CD4-positive, alpha-beta T cell (primary cell): ENCODE measurements at regions not wholly inside any gene's neighbourhood (a gene's known extent, or its start where the extent isn't known, plus 50 kb on each side); places are given as distances from the start of the nearest gene placed in this dataset.

Source experiments
- ATAC-seq: fragments of 200-7000 bp; cut with Tn5 transposase; one replicate; pipeline ENCODE4 v1.10.0; 2022; ENCODE audit warnings: mild to moderate bottlenecking; ENCODE audit not compliant: poor library complexity
- CTCF ChIA-PET: fragments of 350-600 bp; sonication (Branson Sonifier 250); formaldehyde crosslinking; loops from one replicate; lab custom pipeline; 2021; ENCODE audit warnings: antibody characterized with exemption, inconsistent platforms; lab: Charles Lee
- POLR2A ChIA-PET: fragments of 350-600 bp; sonication (Branson Sonifier 250); formaldehyde crosslinking; loops from one replicate; lab custom pipeline; 2021; ENCODE audit warnings: antibody characterized with exemption, inconsistent platforms; lab: Charles Lee
- DNase-seq, 14 experiments: peaks; one replicate each; pipeline ENCODE4 v3.0.0-alpha.2; 2013 to 2020; ENCODE audit warnings: mixed read lengths in 2 of 14
- H3K27ac ChIP-seq, 2 donors: one replicate each; pipeline versions ENCODE4 v1.5.1 to v1.7.0; 2013; ENCODE audit warnings: low read length in 2 of 2, low read depth in 1 of 2, mild to moderate bottlenecking in 1 of 2
- H3K27me3 ChIP-seq, 2 experiments: 1 replicate in 1 of 2; 2 replicates in 1 of 2; pipeline versions ENCODE4 v1.6.1 to v1.7.0; 2013; ENCODE audit warnings: low read length in 2 of 2, control low read depth in 1 of 2, mild to moderate bottlenecking in 1 of 2, moderate library complexity in 1 of 2; ENCODE audit not compliant: insufficient read depth in 2 of 2, control insufficient read depth in 1 of 2
- H3K36me3 ChIP-seq: one replicate; pipeline ENCODE4 v1.6.1; 2013; ENCODE audit warnings: low read length, control low read depth; ENCODE audit not compliant: insufficient read depth
- H3K4me1 ChIP-seq: one replicate; pipeline ENCODE4 v1.6.1; 2013; ENCODE audit warnings: low read length, control low read depth; ENCODE audit not compliant: insufficient read depth
- H3K4me3 ChIP-seq: one replicate; pipeline ENCODE4 v1.5.1; 2013; ENCODE audit warnings: mild to moderate bottlenecking, low read length, moderate library complexity
- H3K9me3 ChIP-seq, 2 experiments: 1 replicate in 1 of 2; 2 replicates in 1 of 2; pipeline versions ENCODE4 v1.6.1 to v1.7.0; 2013; ENCODE audit warnings: low read length in 2 of 2, mild to moderate bottlenecking in 2 of 2, control low read depth in 1 of 2, moderate library complexity in 1 of 2; ENCODE audit not compliant: control insufficient read depth in 1 of 2, insufficient read depth in 1 of 2
- H3K27ac Mint-ChIP-seq: one replicate; pipeline ENCODE4 v1.8.0; 2020; ENCODE audit warnings: mixed read lengths
- H3K27me3 Mint-ChIP-seq: one replicate; pipeline ENCODE4 v1.8.0; 2021; ENCODE audit warnings: mixed read lengths
- H3K36me3 Mint-ChIP-seq: one replicate; pipeline ENCODE4 v1.8.0; 2021; ENCODE audit warnings: low read depth, mixed read lengths
- H3K4me1 Mint-ChIP-seq: one replicate; pipeline ENCODE4 v1.8.0; 2021; ENCODE audit warnings: low read depth, mixed read lengths
- H3K4me3 Mint-ChIP-seq: one replicate; pipeline ENCODE4 v1.8.0; 2020; ENCODE audit warnings: mild to moderate bottlenecking, mixed read lengths
- H3K9me3 Mint-ChIP-seq: one replicate; pipeline ENCODE4 v1.8.0; 2020; ENCODE audit warnings: mixed read lengths
- intact Hi-C, 2 experiments: fragments of 100-400 bp; cut with DNase I in 1 of 2; cut with micrococcal nuclease in 1 of 2; formaldehyde crosslinking; loops; one replicate each; pipeline versions ENCODE4 v1.15.1 to v1.9.0; 2023 to 2025; cut with DNase I, micrococcal nuclease
- TF ChIP-seq, protein P1 (sequence below): fragments of 200-600 bp; IDR thresholded peaks from one replicate; pipeline ENCODE4 v1.8.0; 2022; ENCODE audit warnings: antibody characterized with exemption, mild to moderate bottlenecking

DNA sequence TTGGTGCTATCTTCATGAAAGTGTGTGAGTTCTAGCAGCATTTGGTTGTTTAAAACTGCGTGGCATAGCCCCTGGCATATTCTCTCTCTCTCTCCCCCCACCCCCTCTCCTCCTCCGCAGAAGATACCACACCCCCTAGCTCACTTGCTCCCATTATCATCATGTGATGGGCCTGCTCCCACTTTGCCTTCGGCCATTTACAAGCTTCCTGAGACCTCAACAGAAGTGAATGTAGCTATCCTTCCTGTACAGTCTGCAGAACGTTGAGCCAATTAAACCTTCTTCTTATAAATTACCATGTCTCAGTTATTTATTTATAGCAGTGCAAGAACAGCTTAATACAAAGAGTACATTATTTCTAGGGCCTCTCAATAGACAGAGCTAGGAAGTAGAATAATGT is 1032.5 kb upstream of the CADM2 start:
- CTCF ChIA-PET: no interaction called here
- DNase-seq: no peak
- Histone ChIP-seq H3K4me3 (no peak overlapping the region), H3K9me3 (peaks cover 4 to 24% of the 10 kb centered on the region in 2 experiments), H3K27ac (no peak overlapping the region), H3K36me3 (no peaks in the 10 kb centered on the region), H3K4me1 (no peaks in the 10 kb centered on the region), H3K27me3 (no peaks in the 10 kb centered on the region)
- H3K36me3 Mint-ChIP-seq: no peaks in the 10 kb centered on the region
- ATAC-seq: no peak
- H3K27ac Mint-ChIP-seq: no peak overlapping the region
- H3K4me3 Mint-ChIP-seq: no peak overlapping the region
- no peaks in the 10 kb centered on the region for H3K27me3 Mint-ChIP-seq
- TF ChIP-seq, protein P1, sequence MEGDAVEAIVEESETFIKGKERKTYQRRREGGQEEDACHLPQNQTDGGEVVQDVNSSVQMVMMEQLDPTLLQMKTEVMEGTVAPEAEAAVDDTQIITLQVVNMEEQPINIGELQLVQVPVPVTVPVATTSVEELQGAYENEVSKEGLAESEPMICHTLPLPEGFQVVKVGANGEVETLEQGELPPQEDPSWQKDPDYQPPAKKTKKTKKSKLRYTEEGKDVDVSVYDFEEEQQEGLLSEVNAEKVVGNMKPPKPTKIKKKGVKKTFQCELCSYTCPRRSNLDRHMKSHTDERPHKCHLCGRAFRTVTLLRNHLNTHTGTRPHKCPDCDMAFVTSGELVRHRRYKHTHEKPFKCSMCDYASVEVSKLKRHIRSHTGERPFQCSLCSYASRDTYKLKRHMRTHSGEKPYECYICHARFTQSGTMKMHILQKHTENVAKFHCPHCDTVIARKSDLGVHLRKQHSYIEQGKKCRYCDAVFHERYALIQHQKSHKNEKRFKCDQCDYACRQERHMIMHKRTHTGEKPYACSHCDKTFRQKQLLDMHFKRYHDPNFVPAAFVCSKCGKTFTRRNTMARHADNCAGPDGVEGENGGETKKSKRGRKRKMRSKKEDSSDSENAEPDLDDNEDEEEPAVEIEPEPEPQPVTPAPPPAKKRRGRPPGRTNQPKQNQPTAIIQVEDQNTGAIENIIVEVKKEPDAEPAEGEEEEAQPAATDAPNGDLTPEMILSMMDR: no peak
- no peaks in the 10 kb centered on the region for H3K4me1 Mint-ChIP-seq
- intact Hi-C loops: no loop called here
- peaks cover 13% of the 10 kb centered on the region for H3K9me3 Mint-ChIP-seq
- POLR2A ChIA-PET: no interaction called here

DNA sequence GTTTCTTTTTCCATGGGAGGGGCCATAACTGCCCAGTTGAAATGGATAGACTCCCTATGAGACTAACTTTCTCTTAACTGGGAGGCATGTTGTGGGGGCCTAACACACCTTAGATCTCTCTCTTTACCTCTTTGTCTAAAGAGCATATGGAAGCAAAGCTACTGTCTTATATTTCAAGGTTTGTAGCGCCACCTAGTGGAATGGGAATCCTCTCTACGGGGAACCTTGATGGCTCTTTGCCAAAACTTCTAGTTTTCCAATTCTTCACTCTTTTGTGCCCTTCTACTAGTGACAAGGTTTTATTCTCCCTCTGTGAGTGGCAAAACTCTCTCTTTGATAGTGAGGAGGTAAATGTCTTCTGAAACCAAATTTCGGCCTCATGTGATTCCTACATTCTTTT is 1030.4 kb upstream of the CADM2 start:
- TF ChIP-seq, protein P1: no peak
- no peak overlapping the region for H3K4me3 Mint-ChIP-seq
- H3K36me3 Mint-ChIP-seq: no peaks in the 10 kb centered on the region
- DNase-seq (no peak), ATAC-seq (no peak)
- Histone ChIP-seq H3K4me3 (no peak overlapping the region), H3K27me3 (no peaks in the 10 kb centered on the region), H3K27ac (no peak overlapping the region), H3K36me3 (no peaks in the 10 kb centered on the region), H3K4me1 (no peaks in the 10 kb centered on the region), H3K9me3 (peaks cover 4 to 24% of the 10 kb centered on the region in 2 experiments)
- intact Hi-C loops: no loop called here
- H3K27me3 Mint-ChIP-seq: no peaks in the 10 kb centered on the region
- H3K9me3 Mint-ChIP-seq: peaks cover 15% of the 10 kb centered on the region
- no peaks in the 10 kb centered on the region for H3K4me1 Mint-ChIP-seq
- ChIA-PET CTCF (no interaction called here), POLR2A (no interaction called here)
- no peak overlapping the region for H3K27ac Mint-ChIP-seq

GRCh38 chr3:83928903-83929302 is 1029.9 kb upstream of the CADM2 start:
- CTCF ChIA-PET: no interaction called here
- DNase-seq (no peak), ATAC-seq (no peak)
- intact Hi-C loops: no loop called here
- Mint-ChIP-seq H3K36me3 (no peaks in the 10 kb centered on the region), H3K4me1 (no peaks in the 10 kb centered on the region), H3K27ac (no peak overlapping the region), H3K4me3 (no peak overlapping the region), H3K27me3 (no peaks in the 10 kb centered on the region), H3K9me3 (peaks cover 15% of the 10 kb centered on the region)
- Histone ChIP-seq H3K27ac (no peak overlapping the region), H3K27me3 (no peaks in the 10 kb centered on the region), H3K9me3 (peaks cover 4 to 24% of the 10 kb centered on the region in 2 experiments), H3K4me1 (no peaks in the 10 kb centered on the region), H3K36me3 (no peaks in the 10 kb centered on the region), H3K4me3 (no peak overlapping the region)
- POLR2A ChIA-PET: no interaction called here
- TF ChIP-seq, protein P1: no peak
